ENCODE measurements at regions not wholly inside any gene's neighbourhood (a gene's known extent, or its start where the extent isn't known, plus 50 kb on each side); places are given as distances from the start of the nearest gene placed in this dataset.

GRCh38 chr13:111474136-111475002 lies 153.9 kb downstream of the TEX29 start:
- peak; percentile 83 for DNase-seq (ENCODE audit: extremely low spot score, unreplicated experiment)
- H3K27ac Mint-ChIP-seq (ENCODE audit: unreplicated experiment): no peak overlapping the region
- H3K4me3 Mint-ChIP-seq (ENCODE audit: unreplicated experiment): no peak overlapping the region
- H3K4me1 Mint-ChIP-seq (ENCODE audit: unreplicated experiment): no peaks in the 10 kb centered on the region
- TF ChIP-seq, protein P1, sequence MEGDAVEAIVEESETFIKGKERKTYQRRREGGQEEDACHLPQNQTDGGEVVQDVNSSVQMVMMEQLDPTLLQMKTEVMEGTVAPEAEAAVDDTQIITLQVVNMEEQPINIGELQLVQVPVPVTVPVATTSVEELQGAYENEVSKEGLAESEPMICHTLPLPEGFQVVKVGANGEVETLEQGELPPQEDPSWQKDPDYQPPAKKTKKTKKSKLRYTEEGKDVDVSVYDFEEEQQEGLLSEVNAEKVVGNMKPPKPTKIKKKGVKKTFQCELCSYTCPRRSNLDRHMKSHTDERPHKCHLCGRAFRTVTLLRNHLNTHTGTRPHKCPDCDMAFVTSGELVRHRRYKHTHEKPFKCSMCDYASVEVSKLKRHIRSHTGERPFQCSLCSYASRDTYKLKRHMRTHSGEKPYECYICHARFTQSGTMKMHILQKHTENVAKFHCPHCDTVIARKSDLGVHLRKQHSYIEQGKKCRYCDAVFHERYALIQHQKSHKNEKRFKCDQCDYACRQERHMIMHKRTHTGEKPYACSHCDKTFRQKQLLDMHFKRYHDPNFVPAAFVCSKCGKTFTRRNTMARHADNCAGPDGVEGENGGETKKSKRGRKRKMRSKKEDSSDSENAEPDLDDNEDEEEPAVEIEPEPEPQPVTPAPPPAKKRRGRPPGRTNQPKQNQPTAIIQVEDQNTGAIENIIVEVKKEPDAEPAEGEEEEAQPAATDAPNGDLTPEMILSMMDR (IDR thresholded peaks at IDR 0.05): peak; percentile 70
- H3K36me3 Mint-ChIP-seq (ENCODE audit: unreplicated experiment): no peaks in the 10 kb centered on the region
- peaks cover 4% of the 10 kb centered on the region for H3K27me3 Mint-ChIP-seq (ENCODE audit: unreplicated experiment)
- H3K9me3 Mint-ChIP-seq (ENCODE audit: unreplicated experiment): no peaks in the 10 kb centered on the region

GRCh38 chr13:111475488-111475887 lies 155.0 kb downstream of the TEX29 start:
- TF ChIP-seq, protein P1 (IDR thresholded peaks at IDR 0.05): no peak
- H3K27ac Mint-ChIP-seq (ENCODE audit: unreplicated experiment): no peak overlapping the region
- H3K27me3 Mint-ChIP-seq (ENCODE audit: unreplicated experiment): peaks cover 9% of the 10 kb centered on the region
- H3K4me1 Mint-ChIP-seq (ENCODE audit: unreplicated experiment): no peaks in the 10 kb centered on the region
- no peaks in the 10 kb centered on the region for H3K36me3 Mint-ChIP-seq (ENCODE audit: unreplicated experiment)
- no peak overlapping the region for H3K4me3 Mint-ChIP-seq (ENCODE audit: unreplicated experiment)
- DNase-seq (ENCODE audit: extremely low spot score, unreplicated experiment): peak; percentile 63
- no peaks in the 10 kb centered on the region for H3K9me3 Mint-ChIP-seq (ENCODE audit: unreplicated experiment)

DNA sequence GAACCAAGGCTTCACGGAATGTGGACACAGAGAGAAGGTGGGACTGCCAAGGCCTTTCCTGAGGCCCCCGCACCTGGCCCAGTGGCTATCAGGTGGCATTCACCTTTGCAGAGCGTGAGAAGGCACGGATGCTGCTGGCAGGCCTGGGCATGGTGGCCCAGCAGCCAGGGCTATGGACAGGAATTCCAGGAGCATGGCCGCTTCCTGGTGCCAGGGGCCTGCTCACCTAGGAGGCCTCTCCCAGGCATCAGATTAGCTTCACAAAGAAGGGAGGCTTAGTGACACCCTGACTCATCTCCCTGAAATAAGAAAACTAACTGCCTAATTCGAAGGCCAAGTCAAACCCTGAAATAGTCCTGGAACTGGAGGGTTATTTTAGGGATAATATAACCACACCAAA lies 155.8 kb downstream of the TEX29 start:
- H3K36me3 Mint-ChIP-seq (ENCODE audit: unreplicated experiment): no peaks in the 10 kb centered on the region
- peaks cover 9% of the 10 kb centered on the region for H3K27me3 Mint-ChIP-seq (ENCODE audit: unreplicated experiment)
- peak; percentile 75 for DNase-seq (ENCODE audit: extremely low spot score, unreplicated experiment)
- H3K4me3 Mint-ChIP-seq (ENCODE audit: unreplicated experiment): no peak overlapping the region
- no peaks in the 10 kb centered on the region for H3K4me1 Mint-ChIP-seq (ENCODE audit: unreplicated experiment)
- no peak overlapping the region for H3K27ac Mint-ChIP-seq (ENCODE audit: unreplicated experiment)
- TF ChIP-seq, protein P1 (IDR thresholded peaks at IDR 0.05): no peak
- no peaks in the 10 kb centered on the region for H3K9me3 Mint-ChIP-seq (ENCODE audit: unreplicated experiment)

DNA sequence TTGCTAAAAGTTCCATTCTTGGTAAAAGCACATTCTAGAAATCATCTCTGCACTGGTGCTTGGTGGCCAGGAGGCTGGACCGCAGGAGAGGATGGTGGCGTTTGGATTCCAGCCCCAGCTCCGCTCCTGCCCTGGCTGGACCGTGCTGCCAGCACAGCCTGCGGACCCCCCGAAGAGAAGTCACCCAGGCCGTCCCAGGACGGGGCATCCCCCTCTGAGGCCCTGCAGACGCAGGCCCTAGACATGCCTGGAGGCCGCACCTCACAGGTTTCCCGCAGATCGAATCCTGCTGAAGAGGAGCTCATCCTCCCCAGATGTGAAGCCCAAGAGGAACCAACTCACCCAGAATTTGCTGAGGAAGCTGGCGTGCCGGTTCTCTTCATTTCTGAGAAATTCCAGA lies 159.0 kb downstream of the TEX29 start:
- no peaks in the 10 kb centered on the region for H3K4me1 Mint-ChIP-seq (ENCODE audit: unreplicated experiment)
- H3K27me3 Mint-ChIP-seq (ENCODE audit: unreplicated experiment): peaks cover 8% of the 10 kb centered on the region
- no peaks in the 10 kb centered on the region for H3K36me3 Mint-ChIP-seq (ENCODE audit: unreplicated experiment)
- H3K4me3 Mint-ChIP-seq (ENCODE audit: unreplicated experiment): no peak overlapping the region
- no peak overlapping the region for H3K27ac Mint-ChIP-seq (ENCODE audit: unreplicated experiment)
- no peaks in the 10 kb centered on the region for H3K9me3 Mint-ChIP-seq (ENCODE audit: unreplicated experiment)
- TF ChIP-seq, protein P1 (IDR thresholded peaks at IDR 0.05): no peak
- peak; percentile 65 for DNase-seq (ENCODE audit: extremely low spot score, unreplicated experiment)

- no peak overlapping the region for H3K27ac Mint-ChIP-seq (ENCODE audit: unreplicated experiment)
- H3K9me3 Mint-ChIP-seq (ENCODE audit: unreplicated experiment): peaks cover 8% of the 10 kb centered on the region
- H3K27me3 Mint-ChIP-seq (ENCODE audit: unreplicated experiment): peaks cover 8% of the 10 kb centered on the region
- no peak overlapping the region for H3K4me3 Mint-ChIP-seq (ENCODE audit: unreplicated experiment)
- no peaks in the 10 kb centered on the region for H3K4me1 Mint-ChIP-seq (ENCODE audit: unreplicated experiment)
- TF ChIP-seq, protein P1 (IDR thresholded peaks at IDR 0.05): no peak
- DNase-seq (ENCODE audit: extremely low spot score, unreplicated experiment): peak; percentile 57
- no peaks in the 10 kb centered on the region for H3K36me3 Mint-ChIP-seq (ENCODE audit: unreplicated experiment)
These were observed 160.1 kb downstream of the TEX29 start for GRCh38 chr13:111480503-111480902.
